ENCODE measurements at regions not wholly inside any gene's neighbourhood (a gene's known extent, or its start where the extent isn't known, plus 50 kb on each side); places are given as distances from the start of the nearest gene placed in this dataset.

- DNase-seq (ENCODE audit: low read depth): no peak
- TF ChIP-seq POLR2A (IDR thresholded peaks at IDR 0.05; ENCODE audit: extremely low read depth, insufficient read length) (no peak), MAX (IDR thresholded peaks at IDR 0.05; ENCODE audit: low read depth, low read length) (no peak), MYC (IDR thresholded peaks at IDR 0.05; ENCODE audit: low read depth, low read length) (no peak)
- TF ChIP-seq, protein P1, sequence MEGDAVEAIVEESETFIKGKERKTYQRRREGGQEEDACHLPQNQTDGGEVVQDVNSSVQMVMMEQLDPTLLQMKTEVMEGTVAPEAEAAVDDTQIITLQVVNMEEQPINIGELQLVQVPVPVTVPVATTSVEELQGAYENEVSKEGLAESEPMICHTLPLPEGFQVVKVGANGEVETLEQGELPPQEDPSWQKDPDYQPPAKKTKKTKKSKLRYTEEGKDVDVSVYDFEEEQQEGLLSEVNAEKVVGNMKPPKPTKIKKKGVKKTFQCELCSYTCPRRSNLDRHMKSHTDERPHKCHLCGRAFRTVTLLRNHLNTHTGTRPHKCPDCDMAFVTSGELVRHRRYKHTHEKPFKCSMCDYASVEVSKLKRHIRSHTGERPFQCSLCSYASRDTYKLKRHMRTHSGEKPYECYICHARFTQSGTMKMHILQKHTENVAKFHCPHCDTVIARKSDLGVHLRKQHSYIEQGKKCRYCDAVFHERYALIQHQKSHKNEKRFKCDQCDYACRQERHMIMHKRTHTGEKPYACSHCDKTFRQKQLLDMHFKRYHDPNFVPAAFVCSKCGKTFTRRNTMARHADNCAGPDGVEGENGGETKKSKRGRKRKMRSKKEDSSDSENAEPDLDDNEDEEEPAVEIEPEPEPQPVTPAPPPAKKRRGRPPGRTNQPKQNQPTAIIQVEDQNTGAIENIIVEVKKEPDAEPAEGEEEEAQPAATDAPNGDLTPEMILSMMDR (IDR thresholded peaks at IDR 0.05; ENCODE audit: low read depth, low read length): no peak
- no peak overlapping the region for H3K4me3 ChIP-seq (ENCODE audit: low read depth, low read length)
These were observed 285.4 kb downstream of the SLCO4C1 start for GRCh38 chr5:102010644-102011043.

GRCh38 chr5:101997235-101997634 is 298.8 kb downstream of the SLCO4C1 start:
- no peak overlapping the region for H3K4me3 ChIP-seq (ENCODE audit: low read depth, low read length)
- no peak for DNase-seq (ENCODE audit: low read depth)
- TF ChIP-seq MAX (IDR thresholded peaks at IDR 0.05; ENCODE audit: low read depth, low read length) (no peak), MYC (IDR thresholded peaks at IDR 0.05; ENCODE audit: low read depth, low read length) (no peak)

GRCh38 chr5:101995585-101995984 is 300.5 kb downstream of the SLCO4C1 start:
- TF ChIP-seq POLR2A (IDR thresholded peaks at IDR 0.05; ENCODE audit: extremely low read depth, insufficient read length) (no peak), MYC (IDR thresholded peaks at IDR 0.05; ENCODE audit: low read depth, low read length) (no peak), MAX (IDR thresholded peaks at IDR 0.05; ENCODE audit: low read depth, low read length) (no peak)
- TF ChIP-seq, protein P1 (IDR thresholded peaks at IDR 0.05; ENCODE audit: low read depth, low read length): no peak
- H3K4me3 ChIP-seq (ENCODE audit: low read depth, low read length): no peak overlapping the region
- no peak for DNase-seq (ENCODE audit: low read depth)

DNA sequence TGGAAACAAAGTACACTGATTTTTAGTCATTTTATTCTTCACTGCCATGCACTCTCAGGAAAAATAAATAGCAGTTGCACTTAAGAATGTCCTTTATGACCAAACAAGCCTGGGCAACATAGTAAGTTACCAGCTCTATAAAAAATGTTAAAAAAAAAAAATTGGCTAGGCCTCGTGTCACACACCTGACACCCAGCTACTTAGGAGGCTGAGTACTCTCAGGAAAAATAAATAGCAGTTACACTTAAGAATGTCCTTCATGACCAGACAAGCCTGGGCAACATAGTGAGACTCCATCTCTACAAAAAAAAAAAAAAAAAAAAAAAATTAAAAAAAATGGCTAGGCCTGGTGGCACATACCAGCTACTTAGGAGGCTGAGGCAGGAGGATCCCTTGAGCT is 304.6 kb downstream of the SLCO4C1 start:
- H3K4me3 ChIP-seq (ENCODE audit: low read depth, low read length): no peak overlapping the region
- TF ChIP-seq, protein P1 (IDR thresholded peaks at IDR 0.05; ENCODE audit: low read depth, low read length): no peak
- TF ChIP-seq MAX (IDR thresholded peaks at IDR 0.05; ENCODE audit: low read depth, low read length) (no peak), MYC (IDR thresholded peaks at IDR 0.05; ENCODE audit: low read depth, low read length) (no peak), POLR2A (IDR thresholded peaks at IDR 0.05; ENCODE audit: extremely low read depth, insufficient read length) (no peak)
- no peak for DNase-seq (ENCODE audit: low read depth)

DNA sequence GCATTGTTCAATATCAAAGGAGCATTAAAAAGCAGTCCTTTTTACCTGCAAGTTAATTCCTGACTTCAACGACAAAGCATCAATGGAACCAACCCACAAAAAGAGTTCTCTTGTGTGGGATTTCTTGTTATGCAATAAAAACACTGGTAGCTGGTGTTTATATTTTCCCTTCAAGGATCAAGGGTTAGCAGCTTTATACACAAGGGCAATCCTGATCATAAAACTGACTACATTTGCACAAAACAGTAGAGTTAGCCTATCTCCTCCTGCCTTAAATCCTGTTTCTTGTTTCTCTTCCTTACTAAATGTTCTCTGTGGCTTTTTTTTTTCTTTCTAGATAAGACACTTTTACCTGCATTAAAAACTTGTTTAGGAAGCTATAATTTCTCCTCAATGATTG is 306.4 kb downstream of the SLCO4C1 start:
- DNase-seq (ENCODE audit: low read depth): no peak
- TF ChIP-seq MAX (IDR thresholded peaks at IDR 0.05; ENCODE audit: low read depth, low read length) (no peak), MYC (IDR thresholded peaks at IDR 0.05; ENCODE audit: low read depth, low read length) (no peak), POLR2A (IDR thresholded peaks at IDR 0.05; ENCODE audit: extremely low read depth, insufficient read length) (no peak)
- TF ChIP-seq, protein P1 (IDR thresholded peaks at IDR 0.05; ENCODE audit: low read depth, low read length): no peak
- no peak overlapping the region for H3K4me3 ChIP-seq (ENCODE audit: low read depth, low read length)

DNA sequence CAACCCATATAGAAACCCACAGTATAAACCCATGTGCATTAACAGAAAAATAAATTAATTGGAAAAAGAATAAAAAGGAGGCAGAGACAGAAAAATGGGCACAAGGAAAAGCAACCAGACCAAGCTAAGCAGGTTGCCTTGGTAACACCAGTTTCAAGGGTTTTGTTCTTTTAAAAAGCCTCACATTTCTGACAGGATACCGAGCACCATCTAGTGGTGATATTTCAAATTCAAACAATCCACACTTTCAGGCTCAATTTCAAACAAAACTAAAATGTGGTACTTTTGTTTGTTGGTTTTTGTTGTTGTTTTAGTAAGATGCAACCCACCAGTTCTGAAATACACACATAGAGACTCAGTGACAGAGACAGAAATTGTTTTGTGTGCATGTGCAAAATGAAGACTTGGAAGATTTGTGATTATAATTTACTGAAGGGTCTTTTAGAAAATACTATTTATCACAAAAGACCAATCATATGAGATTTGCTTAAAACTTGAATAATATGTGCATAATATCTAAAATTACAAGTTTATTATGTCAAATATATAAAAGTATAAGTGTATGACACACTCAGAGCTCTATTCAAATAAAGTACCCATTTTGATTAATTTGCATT is 318.2 kb downstream of the SLCO4C1 start:
- peak; percentile 51 for DNase-seq (ENCODE audit: low read depth)
- TF ChIP-seq POLR2A (IDR thresholded peaks at IDR 0.05; ENCODE audit: extremely low read depth, insufficient read length) (no peak), MAX (IDR thresholded peaks at IDR 0.05; ENCODE audit: low read depth, low read length) (no peak)
- TF ChIP-seq, protein P1 (IDR thresholded peaks at IDR 0.05; ENCODE audit: low read depth, low read length): peak; percentile 35
- H3K4me3 ChIP-seq (ENCODE audit: low read depth, low read length): no peak overlapping the region
